HEK293 (cell line): ENCODE measurements at regions not wholly inside any gene's neighbourhood (a gene's known extent, or its start where the extent isn't known, plus 50 kb on each side); places are given as distances from the start of the nearest gene placed in this dataset.
A peak's percentile ranks its signal among the peaks of the same experiment; 100 is the strongest.

Experiments
- BCL11A ChIP-seq: fragments of 450-650 bp; formaldehyde crosslinking; IDR thresholded peaks from 2 replicates; pipeline ENCODE4 v1.5.1; 2016; ENCODE audit warnings: low read depth, missing biosample characterization, missing genetic modification characterization
- ELK4 ChIP-seq: IDR thresholded peaks from 2 replicates; pipeline ENCODE4 v1.6.1; 2011; ENCODE audit warnings: mild to moderate bottlenecking, low read depth, low read length, borderline replicate concordance
- KLF1 ChIP-seq: fragments of 450-650 bp; formaldehyde crosslinking; IDR thresholded peaks from 2 replicates; pipeline ENCODE4 v1.5.1; 2016; ENCODE audit warnings: missing biosample characterization, missing genetic modification characterization
- PRDM1 ChIP-seq: fragments of 450-650 bp; formaldehyde crosslinking; IDR thresholded peaks from 2 replicates; pipeline ENCODE4; 2016; ENCODE audit warnings: missing biosample characterization, missing genetic modification characterization
- PRDM4 ChIP-seq: fragments of 450-650 bp; formaldehyde crosslinking; IDR thresholded peaks from 2 replicates; pipeline ENCODE4 v1.5.1; 2017; ENCODE audit warnings: missing biosample characterization, missing genetic modification characterization
- RBAK ChIP-seq: fragments of 450-650 bp; formaldehyde crosslinking; IDR thresholded peaks from 2 replicates; pipeline ENCODE4 v1.5.1; 2016; ENCODE audit warnings: missing biosample characterization, missing genetic modification characterization
- SALL2 ChIP-seq: fragments of 450-650 bp; formaldehyde crosslinking; IDR thresholded peaks from 2 replicates; pipeline ENCODE4 v1.5.0; 2017; ENCODE audit warnings: missing biosample characterization, mild to moderate bottlenecking, missing genetic modification characterization, borderline replicate concordance
- YY1 ChIP-seq: fragments of 450-650 bp; formaldehyde crosslinking; IDR thresholded peaks from 2 replicates; pipeline ENCODE4 v1.5.1; 2018; ENCODE audit warnings: missing biosample characterization, missing genetic modification characterization
- ZBTB17 ChIP-seq: fragments of 450-650 bp; formaldehyde crosslinking; IDR thresholded peaks from 2 replicates; pipeline ENCODE4 v1.5.1; 2016; ENCODE audit warnings: missing biosample characterization, missing genetic modification characterization
- ZBTB20 ChIP-seq: fragments of 450-650 bp; formaldehyde crosslinking; IDR thresholded peaks from 2 replicates; pipeline ENCODE4 v1.5.1; 2016; ENCODE audit warnings: missing biosample characterization, missing genetic modification characterization
- ZBTB44 ChIP-seq: fragments of 450-650 bp; IDR thresholded peaks from 2 replicates; pipeline ENCODE4 v1.5.1; 2018; ENCODE audit warnings: missing biosample characterization, mild to moderate bottlenecking, missing genetic modification characterization
- ZBTB8A ChIP-seq: fragments of 450-650 bp; formaldehyde crosslinking; IDR thresholded peaks from 2 replicates; pipeline ENCODE4 v1.5.1; 2016; ENCODE audit warnings: missing biosample characterization, missing genetic modification characterization
- ZNF169 ChIP-seq: fragments of 450-650 bp; formaldehyde crosslinking; IDR thresholded peaks from 2 replicates; pipeline ENCODE4 v1.5.1; 2016; ENCODE audit warnings: missing biosample characterization, missing genetic modification characterization
- ZNF24 ChIP-seq: fragments of 450-650 bp; formaldehyde crosslinking; IDR thresholded peaks from 2 replicates; pipeline ENCODE4 v1.5.1; 2016; ENCODE audit warnings: missing biosample characterization, missing genetic modification characterization
- ZNF292 ChIP-seq: fragments of 450-650 bp; formaldehyde crosslinking; IDR thresholded peaks from 2 replicates; pipeline ENCODE4 v1.5.1; 2016; ENCODE audit warnings: low read depth, missing biosample characterization, missing genetic modification characterization, borderline replicate concordance
- ZNF302 ChIP-seq: fragments of 450-650 bp; formaldehyde crosslinking; IDR thresholded peaks from 2 replicates; pipeline ENCODE4 v1.5.1; 2016; ENCODE audit warnings: missing biosample characterization, missing genetic modification characterization, low read depth
- ZNF354C ChIP-seq: fragments of 450-650 bp; formaldehyde crosslinking; IDR thresholded peaks from 2 replicates; pipeline ENCODE4 v1.5.1; 2016; ENCODE audit warnings: missing biosample characterization, missing genetic modification characterization, low read depth, borderline replicate concordance
- ZNF433 ChIP-seq: fragments of 450-650 bp; formaldehyde crosslinking; IDR thresholded peaks from 2 replicates; pipeline ENCODE4 v1.5.1; 2016; ENCODE audit warnings: missing biosample characterization, missing genetic modification characterization, low read depth
- ZNF48 ChIP-seq: fragments of 450-650 bp; formaldehyde crosslinking; IDR thresholded peaks from 2 replicates; pipeline ENCODE4 v1.5.1; 2016; ENCODE audit warnings: missing biosample characterization, missing genetic modification characterization
- ZNF501 ChIP-seq: fragments of 450-650 bp; formaldehyde crosslinking; IDR thresholded peaks from 2 replicates; pipeline ENCODE4 v1.5.1; 2016; ENCODE audit warnings: missing biosample characterization, missing genetic modification characterization
- ZNF514 ChIP-seq: fragments of 450-650 bp; formaldehyde crosslinking; IDR thresholded peaks from 2 replicates; pipeline ENCODE4 v1.5.1; 2016; ENCODE audit warnings: missing biosample characterization, missing genetic modification characterization
- ZNF521 ChIP-seq: fragments of 450-650 bp; formaldehyde crosslinking; IDR thresholded peaks from 2 replicates; pipeline ENCODE4 v1.5.1; 2017; ENCODE audit warnings: missing biosample characterization, mild to moderate bottlenecking, missing genetic modification characterization
- ZNF560 ChIP-seq: fragments of 450-650 bp; formaldehyde crosslinking; IDR thresholded peaks from 2 replicates; pipeline ENCODE4 v1.5.1; 2017; ENCODE audit warnings: missing biosample characterization, missing genetic modification characterization, borderline replicate concordance
- ZNF571 ChIP-seq: fragments of 450-650 bp; formaldehyde crosslinking; IDR thresholded peaks from 2 replicates; pipeline ENCODE4 v1.5.0; 2017; ENCODE audit warnings: missing biosample characterization, missing genetic modification characterization
- ZNF596 ChIP-seq: fragments of 450-650 bp; IDR thresholded peaks from 2 replicates; pipeline ENCODE4 v1.5.0; 2018; ENCODE audit warnings: missing biosample characterization, mild to moderate bottlenecking, missing genetic modification characterization, moderate library complexity
- ZNF621 ChIP-seq: fragments of 450-650 bp; formaldehyde crosslinking; IDR thresholded peaks from 2 replicates; pipeline ENCODE4 v1.5.1; 2017; ENCODE audit warnings: missing biosample characterization, missing genetic modification characterization
- ZNF639 ChIP-seq: fragments of 450-650 bp; formaldehyde crosslinking; IDR thresholded peaks from 2 replicates; pipeline ENCODE4 v1.5.1; 2016; ENCODE audit warnings: missing biosample characterization, missing genetic modification characterization
- ZNF660 ChIP-seq: fragments of 450-650 bp; IDR thresholded peaks from 2 replicates; pipeline ENCODE4 v1.5.1; 2018; ENCODE audit warnings: missing biosample characterization, mild to moderate bottlenecking, missing genetic modification characterization
- ZNF747 ChIP-seq: fragments of 450-650 bp; formaldehyde crosslinking; IDR thresholded peaks from 2 replicates; pipeline ENCODE4 v1.5.1; 2016; ENCODE audit warnings: missing biosample characterization, missing genetic modification characterization
- ZNF768 ChIP-seq: fragments of 450-650 bp; formaldehyde crosslinking; IDR thresholded peaks from 2 replicates; pipeline ENCODE4 v1.5.1; 2018; ENCODE audit warnings: missing biosample characterization, mild to moderate bottlenecking, missing genetic modification characterization
- ZNF777 ChIP-seq: fragments of 450-650 bp; formaldehyde crosslinking; IDR thresholded peaks from 2 replicates; pipeline ENCODE4 v1.5.1; 2017; ENCODE audit warnings: missing biosample characterization, missing genetic modification characterization, borderline replicate concordance
- ZNF843 ChIP-seq: fragments of 450-650 bp; formaldehyde crosslinking; IDR thresholded peaks from 2 replicates; pipeline ENCODE4 v1.5.1; 2016; ENCODE audit warnings: missing biosample characterization, missing genetic modification characterization
- ZSCAN5A ChIP-seq: fragments of 450-650 bp; formaldehyde crosslinking; IDR thresholded peaks from 2 replicates; pipeline ENCODE4 v1.5.1; 2016; ENCODE audit warnings: missing biosample characterization, missing genetic modification characterization
- TF ChIP-seq, protein P1 (sequence below): fragments of 450-650 bp; formaldehyde crosslinking; IDR thresholded peaks from 2 replicates; pipeline ENCODE4 v1.5.1; 2016; ENCODE audit warnings: missing biosample characterization, missing genetic modification characterization

DNA sequence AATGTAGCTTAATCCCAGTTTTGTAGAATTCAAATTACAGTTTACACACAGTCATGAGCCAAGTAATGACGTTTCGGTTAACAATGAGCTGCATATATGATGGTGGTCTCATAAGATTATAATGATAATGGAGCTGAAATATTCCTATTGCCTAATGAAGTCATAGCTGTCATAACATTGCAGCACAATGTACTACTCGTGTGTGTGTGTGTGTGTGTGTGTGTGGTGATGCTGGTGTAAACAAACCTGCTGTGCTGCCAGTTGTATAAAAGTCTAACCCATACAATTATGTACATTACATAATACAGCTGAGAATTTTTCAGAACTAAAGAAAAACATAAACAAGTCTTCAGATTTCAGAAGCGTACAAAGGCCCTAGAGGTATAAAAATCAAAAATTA lies 66.7 kb upstream of the ARID1B start (continued):
- TF ChIP-seq ZNF292 (tag by site-specific recombination) (no peak), ZNF768 (tag by site-specific recombination) (no peak), ZBTB20 (tag by site-specific recombination) (0 out of 2 replicates have a peak, but pooled peaks have one; percentile 20), YY1 (no peak), RBAK (tag by site-specific recombination) (no peak), ZBTB8A (tag by site-specific recombination) (no peak), ZNF24 (tag by site-specific recombination) (0 out of 2 replicates have a peak, but pooled peaks have one; percentile 61), ZNF48 (no peak), ZNF639 (tag by site-specific recombination) (no peak), ZNF596 (tag by site-specific recombination) (no peak), ZBTB17 (0 out of 2 replicates have a peak, but pooled peaks have one; percentile 27), ZNF354C (tag by site-specific recombination) (no peak), PRDM1 (tag by site-specific recombination) (no peak), ELK4 (no peak), ZNF433 (tag by site-specific recombination) (no peak), SALL2 (tag by site-specific recombination) (no peak), ZSCAN5A (tag by site-specific recombination) (no peak), ZNF621 (tag by site-specific recombination) (0 out of 2 replicates have a peak, but pooled peaks have one; percentile 39), ZNF571 (no peak), ZNF514 (tag by site-specific recombination) (no peak), ZNF521 (no peak), BCL11A (peak; percentile 80; the same call in 1 of the 2 replicates), ZNF777 (tag by site-specific recombination) (no peak), ZNF843 (tag by site-specific recombination) (no peak), ZBTB44 (tag by site-specific recombination) (no peak), ZNF747 (tag by site-specific recombination) (no peak), ZNF302 (tag by site-specific recombination) (no peak), ZNF660 (tag by site-specific recombination) (no peak), ZNF501 (no peak), PRDM4 (no peak), ZNF560 (tag by site-specific recombination) (no peak), KLF1 (tag by site-specific recombination) (no peak), ZNF169 (tag by site-specific recombination) (no peak)
- TF ChIP-seq, protein P1, sequence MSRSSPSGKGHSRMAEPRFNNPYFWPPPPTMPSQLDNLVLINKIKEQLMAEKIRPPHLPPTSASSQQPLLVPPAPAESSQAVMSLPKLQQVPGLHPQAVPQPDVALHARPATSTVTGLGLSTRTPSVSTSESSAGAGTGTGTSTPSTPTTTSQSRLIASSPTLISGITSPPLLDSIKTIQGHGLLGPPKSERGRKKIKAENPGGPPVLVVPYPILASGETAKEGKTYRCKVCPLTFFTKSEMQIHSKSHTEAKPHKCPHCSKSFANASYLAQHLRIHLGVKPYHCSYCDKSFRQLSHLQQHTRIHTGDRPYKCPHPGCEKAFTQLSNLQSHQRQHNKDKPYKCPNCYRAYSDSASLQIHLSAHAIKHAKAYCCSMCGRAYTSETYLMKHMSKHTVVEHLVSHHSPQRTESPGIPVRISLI (tag by site-specific recombination) = no peak
